Astrocyte of the spinal cord (primary cell): ENCODE measurements at regions not wholly inside any gene's neighbourhood (a gene's known extent, or its start where the extent isn't known, plus 50 kb on each side); places are given as distances from the start of the nearest gene placed in this dataset.

ENCODE experiments used
- DNase-seq: peaks from one replicate; pipeline ENCODE4 v3.0.0; 2011; ENCODE audit warnings: low read depth, low spot score
- H3K4me3 ChIP-seq: 2 replicates; pipeline ENCODE4 v1.5.1; 2011; ENCODE audit warnings: low read depth, mild to moderate bottlenecking, low read length, moderate library complexity
- in situ Hi-C: cut with HindIII; loops from 2 replicates; pipeline ENCODE4 v1.10.0; 2017; ENCODE audit warnings: low sequenced_read_pairs
- TF ChIP-seq, protein P1 (sequence below): IDR thresholded peaks from 2 replicates; pipeline ENCODE4 v1.5.1; 2012; ENCODE audit warnings: low read depth, mild to moderate bottlenecking, low read length, inconsistent platforms

DNA sequence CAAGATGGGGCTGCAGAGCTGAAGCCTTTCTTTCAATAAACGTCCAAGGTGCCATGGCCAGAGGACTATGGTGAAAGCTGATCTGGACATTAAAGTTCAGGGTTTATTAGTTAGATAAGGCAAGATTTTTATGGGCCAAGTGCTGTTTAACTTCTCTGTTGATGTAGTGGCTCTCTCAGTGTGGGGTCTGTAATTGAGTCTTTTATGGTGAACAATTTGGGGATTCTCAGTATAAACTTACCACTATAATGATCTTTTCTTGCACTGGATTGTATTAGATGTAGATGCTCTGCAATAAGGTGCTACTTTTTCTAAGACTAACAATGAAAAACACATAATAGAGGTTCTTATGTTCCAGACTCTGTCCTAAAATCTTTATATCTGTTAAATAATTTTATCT lies 190.1 kb upstream of the KLF12 start:
- H3K4me3 ChIP-seq: no peak overlapping the region
- in situ Hi-C loops: no loop called here
- no peak for DNase-seq
- TF ChIP-seq, protein P1, sequence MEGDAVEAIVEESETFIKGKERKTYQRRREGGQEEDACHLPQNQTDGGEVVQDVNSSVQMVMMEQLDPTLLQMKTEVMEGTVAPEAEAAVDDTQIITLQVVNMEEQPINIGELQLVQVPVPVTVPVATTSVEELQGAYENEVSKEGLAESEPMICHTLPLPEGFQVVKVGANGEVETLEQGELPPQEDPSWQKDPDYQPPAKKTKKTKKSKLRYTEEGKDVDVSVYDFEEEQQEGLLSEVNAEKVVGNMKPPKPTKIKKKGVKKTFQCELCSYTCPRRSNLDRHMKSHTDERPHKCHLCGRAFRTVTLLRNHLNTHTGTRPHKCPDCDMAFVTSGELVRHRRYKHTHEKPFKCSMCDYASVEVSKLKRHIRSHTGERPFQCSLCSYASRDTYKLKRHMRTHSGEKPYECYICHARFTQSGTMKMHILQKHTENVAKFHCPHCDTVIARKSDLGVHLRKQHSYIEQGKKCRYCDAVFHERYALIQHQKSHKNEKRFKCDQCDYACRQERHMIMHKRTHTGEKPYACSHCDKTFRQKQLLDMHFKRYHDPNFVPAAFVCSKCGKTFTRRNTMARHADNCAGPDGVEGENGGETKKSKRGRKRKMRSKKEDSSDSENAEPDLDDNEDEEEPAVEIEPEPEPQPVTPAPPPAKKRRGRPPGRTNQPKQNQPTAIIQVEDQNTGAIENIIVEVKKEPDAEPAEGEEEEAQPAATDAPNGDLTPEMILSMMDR: no peak

DNA sequence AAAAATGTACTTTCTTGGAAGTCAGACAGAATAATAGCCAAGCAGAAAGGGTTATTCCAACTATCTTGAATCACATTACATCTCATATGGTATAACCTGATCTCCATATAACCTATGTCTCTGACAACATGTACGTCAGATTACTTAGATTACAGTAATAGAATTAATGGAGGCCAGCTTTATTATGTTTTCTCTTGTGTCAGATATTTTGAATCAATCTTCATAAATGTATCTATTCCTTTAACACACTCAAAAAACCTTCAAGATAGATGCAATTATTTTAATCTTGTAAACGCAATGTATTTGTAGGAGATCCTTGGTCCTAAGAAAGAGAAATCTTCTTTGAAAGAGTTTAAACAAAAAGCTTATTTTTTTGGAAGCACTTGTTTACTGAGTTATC lies 188.4 kb upstream of the KLF12 start:
- in situ Hi-C loops: no loop called here
- DNase-seq: no peak
- TF ChIP-seq, protein P1: no peak
- H3K4me3 ChIP-seq: no peak overlapping the region

DNA sequence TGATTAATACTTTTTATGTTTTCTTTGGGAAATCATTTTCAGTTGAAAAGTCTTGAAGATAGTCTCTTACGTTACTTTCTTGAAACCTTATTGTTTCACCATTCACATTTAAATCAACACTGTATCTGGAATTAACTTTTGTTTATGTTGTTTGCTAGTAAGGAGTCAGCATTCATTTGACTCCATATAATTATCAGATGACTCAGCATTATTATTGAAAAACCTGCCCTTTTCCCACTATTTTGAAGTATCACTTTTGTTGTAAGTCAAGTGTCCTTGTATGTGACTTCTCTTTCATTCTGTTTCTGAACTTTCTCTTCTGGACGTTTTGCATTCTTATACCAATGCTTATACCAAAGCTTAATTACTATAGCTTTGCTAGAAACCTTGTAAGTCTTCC lies 186.1 kb upstream of the KLF12 start:
- DNase-seq: no peak
- H3K4me3 ChIP-seq: no peak overlapping the region
- TF ChIP-seq, protein P1: no peak
- in situ Hi-C loops: no loop called here

DNA sequence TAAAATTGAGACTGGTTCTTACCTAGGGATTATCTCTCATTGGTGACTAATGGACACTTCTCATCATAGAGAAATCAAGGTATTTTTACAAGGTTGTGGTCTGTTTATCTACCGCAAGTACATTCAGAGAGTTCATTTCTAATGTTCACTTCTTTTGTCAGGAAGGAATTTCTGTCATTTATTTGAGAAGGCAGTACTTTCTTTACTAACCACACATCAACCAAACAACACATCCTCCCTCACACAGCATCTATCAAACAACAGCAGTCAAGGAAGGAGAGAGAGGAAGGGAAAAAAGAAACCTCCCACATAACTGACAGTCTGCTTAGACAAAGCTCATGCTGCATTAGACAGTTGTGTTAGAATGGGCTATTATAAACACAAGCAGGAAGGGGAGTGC lies 182.3 kb upstream of the KLF12 start:
- H3K4me3 ChIP-seq: no peak overlapping the region
- DNase-seq: no peak
- TF ChIP-seq, protein P1: no peak
- in situ Hi-C loops: no loop called here

DNA sequence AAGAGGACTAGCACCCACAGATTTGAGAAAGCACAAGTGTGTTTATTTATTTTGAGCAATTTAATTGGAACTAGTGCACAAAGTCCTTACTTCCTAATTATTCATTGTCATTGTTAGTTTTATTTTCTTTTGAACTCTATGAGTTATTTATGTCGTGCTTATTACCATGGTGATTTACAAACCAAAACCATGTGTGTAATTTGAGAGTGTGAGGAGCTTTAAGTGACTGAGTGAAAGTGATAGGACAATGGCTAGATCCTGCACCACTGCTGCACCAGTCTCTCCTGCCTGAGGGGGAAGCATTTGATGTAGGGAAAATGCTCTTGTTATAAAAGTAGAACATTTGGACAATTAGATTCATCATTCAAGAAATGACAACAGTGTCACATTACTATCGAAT lies 172.3 kb upstream of the KLF12 start:
- TF ChIP-seq, protein P1: no peak
- in situ Hi-C loops: no loop called here
- H3K4me3 ChIP-seq: no peak overlapping the region
- DNase-seq: peak; percentile 46

DNA sequence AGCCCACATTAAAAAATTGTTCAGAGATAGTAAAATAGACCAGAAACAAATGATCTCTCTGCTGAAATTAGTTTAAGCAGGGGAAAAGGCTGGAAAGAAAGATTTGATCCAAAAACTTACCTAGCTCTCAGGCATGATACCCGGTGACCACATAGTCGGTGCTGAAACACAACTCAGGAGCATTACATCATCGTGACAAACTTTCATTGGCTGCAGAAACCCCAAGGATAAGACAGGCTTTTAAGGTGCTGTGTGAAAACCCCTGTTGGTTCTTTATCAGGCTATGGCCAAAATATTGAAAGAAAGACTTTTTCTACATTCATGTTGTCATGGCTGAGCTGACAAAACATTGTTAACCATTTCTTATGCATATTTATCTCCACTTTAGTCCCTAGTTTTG lies 171.7 kb upstream of the KLF12 start:
- H3K4me3 ChIP-seq: no peak overlapping the region
- no peak for DNase-seq
- TF ChIP-seq, protein P1: no peak
- in situ Hi-C loops: no loop called here

DNA sequence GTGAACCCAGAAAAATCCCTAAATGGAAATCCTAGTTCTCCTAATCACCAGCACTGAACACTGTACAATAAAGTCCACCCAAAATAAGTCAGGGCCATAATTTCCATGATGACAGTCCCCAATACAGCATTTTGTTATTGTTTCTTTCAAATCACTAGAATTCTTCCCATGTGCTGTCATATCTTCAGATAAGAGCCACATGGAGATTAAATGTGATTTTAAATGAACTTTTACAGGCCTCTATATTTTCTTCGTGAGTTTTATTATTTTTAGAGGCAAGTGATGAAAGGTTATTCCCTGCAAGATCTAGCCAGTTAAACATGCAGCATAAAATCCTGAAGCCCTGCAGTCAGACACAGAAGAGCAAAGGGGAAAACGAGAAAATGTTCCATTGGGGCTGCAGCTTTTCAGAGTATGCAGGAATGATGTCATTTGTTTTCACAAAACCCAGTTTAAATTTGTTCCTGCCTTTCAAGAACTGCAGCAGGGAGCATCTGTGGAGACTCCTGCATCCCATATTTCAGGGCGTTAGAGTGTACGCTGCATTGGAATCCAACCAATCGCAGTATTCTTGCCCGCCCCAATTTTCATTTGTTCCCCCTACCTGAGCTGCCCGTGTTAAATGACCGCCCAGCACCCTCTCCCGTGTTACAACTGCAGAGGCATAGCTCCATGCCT lies 167.2 kb upstream of the KLF12 start:
- no peak overlapping the region for H3K4me3 ChIP-seq
- TF ChIP-seq, protein P1: no peak
- in situ Hi-C loops: no loop called here
- DNase-seq: peak; percentile 31
